OCI-LY1 (cell line): ENCODE measurements at regions not wholly inside any gene's neighbourhood (a gene's known extent, or its start where the extent isn't known, plus 50 kb on each side); places are given as distances from the start of the nearest gene placed in this dataset.

Experiments
- H2AFZ ChIP-seq: fragments of 200-600 bp; sonication (generic), shearing (Covaris generic); 2 replicates; pipeline ENCODE4 v1.6.0; 2014; ENCODE audit warnings: antibody characterized with exemption, mild to moderate bottlenecking, low read length
- H3F3A ChIP-seq: fragments of 200-600 bp; sonication (generic), shearing (Covaris generic); 2 replicates; pipeline ENCODE4 v1.6.0; 2014; ENCODE audit warnings: mild to moderate bottlenecking, antibody characterized with exemption, low read length, moderate library complexity; ENCODE audit not compliant: insufficient read depth
- H3K27ac ChIP-seq: fragments of 200-600 bp; sonication (generic); 2 replicates; pipeline ENCODE4 v1.5.1; 2014; ENCODE audit warnings: low read length, mixed run types, mild to moderate bottlenecking, low read depth; ENCODE audit not compliant: poor library complexity, severe bottlenecking
- H3K27me3 ChIP-seq: fragments of 200-600 bp; sonication (generic); 2 replicates; pipeline ENCODE4 v1.6.0; 2014; ENCODE audit warnings: antibody characterized with exemption, mild to moderate bottlenecking, low read length, moderate library complexity; ENCODE audit not compliant: insufficient read depth
- H3K36me3 ChIP-seq: fragments of 200-600 bp; sonication (generic); 2 replicates; pipeline ENCODE4 v1.6.1; 2014; ENCODE audit warnings: mild to moderate bottlenecking, antibody characterized with exemption, low read length, moderate library complexity, mixed read lengths; ENCODE audit not compliant: insufficient read depth
- H3K4me1 ChIP-seq: fragments of 200-600 bp; sonication (generic); 2 replicates; pipeline ENCODE4 v1.5.1; 2014; ENCODE audit warnings: mild to moderate bottlenecking, low read length, moderate library complexity; ENCODE audit not compliant: insufficient read depth, severe bottlenecking
- H3K4me2 ChIP-seq: fragments of 200-600 bp; sonication (generic), shearing (Covaris generic); 2 replicates; pipeline ENCODE4 v1.6.1; 2014; ENCODE audit warnings: low read length
- H3K4me3 ChIP-seq: fragments of 200-600 bp; sonication (generic); 2 replicates; pipeline ENCODE4 v1.5.1; 2014; ENCODE audit warnings: low read length, low read depth, mild to moderate bottlenecking, mixed read lengths; ENCODE audit not compliant: poor library complexity, severe bottlenecking
- H3K79me2 ChIP-seq: fragments of 200-600 bp; shearing (Covaris generic); 2 replicates; pipeline ENCODE4 v1.6.1; 2016; ENCODE audit warnings: mixed run types, low read length, mixed read lengths; ENCODE audit not compliant: insufficient read depth
- H3K9ac ChIP-seq: fragments of 200-600 bp; sonication (generic), shearing (Covaris generic); 2 replicates; pipeline ENCODE4 v1.6.1; 2014; ENCODE audit warnings: mild to moderate bottlenecking, low read length, mixed read lengths
- H3K9me2 ChIP-seq: fragments of 200-600 bp; sonication (generic), shearing (Covaris generic); 2 replicates; pipeline ENCODE4 v1.6.1; 2014; ENCODE audit warnings: low read depth, mild to moderate bottlenecking, low read length, mixed read lengths
- H3K9me3 ChIP-seq: fragments of 200-600 bp; shearing (Covaris generic); 2 replicates; pipeline ENCODE4 v1.6.1; 2014; ENCODE audit warnings: low read length, mixed read lengths
- H4K20me1 ChIP-seq: fragments of 200-600 bp; sonication (generic), shearing (Covaris generic); 2 replicates; pipeline ENCODE4 v1.6.0; 2016; ENCODE audit warnings: mild to moderate bottlenecking, low read length; ENCODE audit not compliant: insufficient read depth
- EZH2 ChIP-seq: fragments of 200-600 bp; sonication (generic), shearing (Covaris generic); IDR thresholded peaks from 2 replicates; pipeline ENCODE4 v1.8.0; 2017; ENCODE audit warnings: borderline replicate concordance, mixed run types, mild to moderate bottlenecking, antibody characterized with exemption, low read length, moderate library complexity, mixed read lengths
- TF ChIP-seq, protein P1 (sequence below): fragments of 200-600 bp; sonication (generic), shearing (Covaris generic); IDR thresholded peaks from 2 replicates; pipeline ENCODE4 v1.5.1; 2017; ENCODE audit warnings: mild to moderate bottlenecking, antibody characterized with exemption, low read length, moderate library complexity, mixed read lengths

DNA sequence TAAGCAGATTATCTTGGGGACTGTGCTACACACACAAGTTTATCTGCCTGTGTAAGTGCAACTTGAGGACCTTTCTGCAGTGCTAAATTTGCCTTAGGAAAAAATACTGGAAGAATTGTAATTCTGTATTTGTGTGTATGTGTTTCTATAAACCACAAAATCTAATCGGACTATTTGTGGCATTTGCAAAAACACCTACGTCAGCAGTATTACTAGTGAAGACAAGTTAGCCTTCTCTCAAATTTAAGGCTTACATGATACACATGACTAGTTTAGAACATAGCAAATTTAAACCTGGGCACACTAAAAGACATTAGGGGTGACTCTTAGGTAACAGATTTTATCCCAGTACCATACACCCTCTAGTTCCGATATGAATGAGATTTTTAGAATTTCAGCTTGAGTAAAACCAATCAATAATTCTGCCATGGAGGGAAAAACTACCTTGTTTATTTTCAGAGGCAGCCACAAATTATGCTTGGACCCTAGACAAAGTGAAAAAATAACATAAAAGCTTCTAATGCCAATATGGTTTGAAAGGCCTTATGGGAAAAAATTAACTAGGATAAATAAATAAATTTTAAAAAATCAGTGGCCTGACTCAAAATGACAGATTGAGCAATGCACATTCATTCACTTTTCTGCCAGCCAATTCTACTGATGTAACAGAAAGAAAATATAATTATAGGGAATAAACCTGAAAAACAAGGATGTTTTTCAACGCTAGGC, 176.4 kb downstream of the SNCA start:
- Histone ChIP-seq H3K9me3 (no peaks in the 10 kb centered on the region), H3K9me2 (no peaks in the 10 kb centered on the region), H3K4me1 (no peaks in the 10 kb centered on the region), H3F3A (no peaks in the 10 kb centered on the region), H3K4me2 (no peak overlapping the region), H3K9ac (no peak overlapping the region), H4K20me1 (no peaks in the 10 kb centered on the region), H3K36me3 (no peaks in the 10 kb centered on the region), H3K79me2 (no peaks in the 10 kb centered on the region), H3K4me3 (no peak overlapping the region), H3K27me3 (no peaks in the 10 kb centered on the region), H2AFZ (no peak overlapping the region), H3K27ac (no peak overlapping the region)
- TF ChIP-seq, protein P1, sequence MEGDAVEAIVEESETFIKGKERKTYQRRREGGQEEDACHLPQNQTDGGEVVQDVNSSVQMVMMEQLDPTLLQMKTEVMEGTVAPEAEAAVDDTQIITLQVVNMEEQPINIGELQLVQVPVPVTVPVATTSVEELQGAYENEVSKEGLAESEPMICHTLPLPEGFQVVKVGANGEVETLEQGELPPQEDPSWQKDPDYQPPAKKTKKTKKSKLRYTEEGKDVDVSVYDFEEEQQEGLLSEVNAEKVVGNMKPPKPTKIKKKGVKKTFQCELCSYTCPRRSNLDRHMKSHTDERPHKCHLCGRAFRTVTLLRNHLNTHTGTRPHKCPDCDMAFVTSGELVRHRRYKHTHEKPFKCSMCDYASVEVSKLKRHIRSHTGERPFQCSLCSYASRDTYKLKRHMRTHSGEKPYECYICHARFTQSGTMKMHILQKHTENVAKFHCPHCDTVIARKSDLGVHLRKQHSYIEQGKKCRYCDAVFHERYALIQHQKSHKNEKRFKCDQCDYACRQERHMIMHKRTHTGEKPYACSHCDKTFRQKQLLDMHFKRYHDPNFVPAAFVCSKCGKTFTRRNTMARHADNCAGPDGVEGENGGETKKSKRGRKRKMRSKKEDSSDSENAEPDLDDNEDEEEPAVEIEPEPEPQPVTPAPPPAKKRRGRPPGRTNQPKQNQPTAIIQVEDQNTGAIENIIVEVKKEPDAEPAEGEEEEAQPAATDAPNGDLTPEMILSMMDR, result no peak
- TF ChIP-seq EZH2, result no peak

DNA sequence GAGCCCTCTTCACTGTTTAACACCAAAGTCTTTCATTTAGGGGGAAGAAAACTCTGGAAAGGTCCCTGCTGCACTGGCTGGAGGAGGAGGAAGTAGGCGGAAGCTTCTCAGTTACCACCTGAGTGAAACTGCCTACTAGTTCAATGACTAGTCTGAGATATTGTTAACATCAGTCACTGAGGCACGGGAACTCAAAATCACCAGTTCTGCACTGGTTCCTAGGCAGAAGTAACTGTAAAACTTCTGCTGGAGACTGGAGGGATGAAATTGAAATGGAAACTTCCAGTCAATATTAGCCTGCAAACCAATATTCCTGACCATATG, 178.3 kb downstream of the SNCA start:
- no peaks in the 10 kb centered on the region for H3K9me2 ChIP-seq
- no peaks in the 10 kb centered on the region for H3K4me1 ChIP-seq
- TF ChIP-seq EZH2, result no peak
- TF ChIP-seq, protein P1, result no peak
- no peaks in the 10 kb centered on the region for H3K79me2 ChIP-seq
- H3K9ac ChIP-seq, result no peak overlapping the region
- H3K36me3 ChIP-seq, result no peaks in the 10 kb centered on the region
- H3K4me2 ChIP-seq, result no peak overlapping the region
- no peaks in the 10 kb centered on the region for H3K27me3 ChIP-seq
- H2AFZ ChIP-seq, result no peak overlapping the region
- no peak overlapping the region for H3K27ac ChIP-seq
- no peak overlapping the region for H3K4me3 ChIP-seq
- no peaks in the 10 kb centered on the region for H4K20me1 ChIP-seq
- H3K9me3 ChIP-seq, result no peaks in the 10 kb centered on the region
- H3F3A ChIP-seq, result no peaks in the 10 kb centered on the region

- no peaks in the 10 kb centered on the region for H3K27me3 ChIP-seq
- H3K4me2 ChIP-seq, result no peak overlapping the region
- no peaks in the 10 kb centered on the region for H3F3A ChIP-seq
- no peak overlapping the region for H2AFZ ChIP-seq
- no peak overlapping the region for H3K4me3 ChIP-seq
- H3K4me1 ChIP-seq, result no peaks in the 10 kb centered on the region
- no peaks in the 10 kb centered on the region for H3K9me2 ChIP-seq
- TF ChIP-seq EZH2, result no peak
- TF ChIP-seq, protein P1, result peak; percentile 39; the same call in 1 of the 2 replicates
- no peak overlapping the region for H3K27ac ChIP-seq
- H4K20me1 ChIP-seq, result no peaks in the 10 kb centered on the region
- no peaks in the 10 kb centered on the region for H3K36me3 ChIP-seq
- no peaks in the 10 kb centered on the region for H3K9me3 ChIP-seq
- H3K9ac ChIP-seq, result no peak overlapping the region
- no peaks in the 10 kb centered on the region for H3K79me2 ChIP-seq
Measured at GRCh38 chr4:89657931-89658700, 178.8 kb downstream of the SNCA start.
